NCI-H2171 (cell line): ENCODE measurements at regions not wholly inside any gene's neighbourhood (a gene's known extent, or its start where the extent isn't known, plus 50 kb on each side); places are given as distances from the start of the nearest gene placed in this dataset.

Experiments used
- DNase-seq: peaks from one replicate; lab custom pipeline; 2025; lab: John Stamatoyannopoulos, UW

DNA sequence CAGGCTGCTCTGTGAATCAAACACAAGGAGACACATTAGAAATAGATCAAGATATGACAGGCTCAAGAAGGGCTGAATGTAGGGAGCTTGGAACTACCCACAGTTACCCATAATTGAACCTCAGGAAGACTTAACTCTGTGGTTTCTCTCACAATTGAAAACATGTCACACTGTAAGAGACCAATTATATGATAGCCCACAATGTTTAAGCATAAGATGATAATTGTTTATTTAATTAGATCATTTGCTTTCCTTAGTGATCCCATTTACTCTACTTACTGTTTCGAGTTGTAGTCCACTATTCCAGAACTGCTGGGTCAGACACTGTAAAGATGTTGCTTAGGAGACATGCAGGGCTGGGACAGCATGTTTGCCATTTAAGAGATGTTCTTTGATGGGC is 201.3 kb upstream of the RARB start:
- DNase-seq = no peak

DNA sequence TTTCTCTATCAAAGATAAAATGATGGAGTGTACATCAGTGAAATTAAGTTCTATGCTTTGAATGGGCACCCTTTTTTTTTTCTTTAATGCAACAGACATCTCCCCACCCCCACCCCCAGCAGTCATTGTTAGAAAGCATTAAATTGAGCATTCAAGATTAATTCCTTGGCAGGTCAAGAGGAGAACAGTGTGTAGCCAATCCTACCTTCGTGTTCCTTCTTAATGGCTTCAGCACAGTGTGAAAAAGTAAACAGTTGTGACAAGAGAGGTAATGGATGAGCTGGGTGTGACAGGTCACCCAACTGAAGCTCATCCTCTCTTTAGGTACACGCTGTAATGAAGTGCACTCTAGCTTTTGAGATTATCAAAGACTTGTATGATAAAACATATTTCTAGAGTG is 198.5 kb upstream of the RARB start:
- DNase-seq = no peak

DNA sequence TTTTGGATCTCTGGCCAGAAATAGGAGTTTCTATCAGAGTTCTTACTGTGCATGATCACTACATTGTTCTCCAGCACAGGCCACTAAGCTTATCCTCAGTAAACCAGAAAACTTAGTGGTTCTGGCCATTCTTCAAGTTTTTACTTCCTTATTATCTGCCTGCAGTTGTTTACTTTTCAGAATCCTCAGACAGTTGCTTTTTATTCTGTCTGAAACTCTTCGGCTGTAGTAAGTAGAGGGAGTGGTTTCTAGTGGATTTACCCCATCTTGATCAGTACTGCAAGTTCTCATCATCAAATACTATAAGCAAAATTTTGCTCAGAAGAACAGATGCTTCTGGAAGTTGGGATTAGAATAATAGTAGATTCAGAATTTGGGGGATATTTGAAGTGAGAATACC is 193.0 kb upstream of the RARB start:
- no peak for DNase-seq

DNA sequence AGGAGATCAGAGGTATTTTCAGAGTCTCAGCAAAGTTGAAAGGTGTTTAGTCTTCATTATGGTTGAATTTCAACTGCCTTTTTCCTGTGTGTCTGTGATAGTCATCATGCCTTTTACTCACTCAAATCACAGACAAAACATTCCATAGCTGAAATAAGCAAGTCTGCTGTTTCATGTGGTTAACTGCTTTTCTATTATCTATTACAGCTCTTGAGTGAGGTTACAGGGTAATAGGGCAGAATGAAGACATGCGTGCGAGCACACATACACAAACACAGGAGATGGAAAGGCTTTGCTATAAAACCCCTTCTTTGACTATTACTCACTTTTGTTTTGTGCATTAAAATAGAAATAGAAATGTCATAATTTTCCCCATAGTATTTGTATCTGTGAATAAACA is 192.6 kb upstream of the RARB start:
- no peak for DNase-seq

DNA sequence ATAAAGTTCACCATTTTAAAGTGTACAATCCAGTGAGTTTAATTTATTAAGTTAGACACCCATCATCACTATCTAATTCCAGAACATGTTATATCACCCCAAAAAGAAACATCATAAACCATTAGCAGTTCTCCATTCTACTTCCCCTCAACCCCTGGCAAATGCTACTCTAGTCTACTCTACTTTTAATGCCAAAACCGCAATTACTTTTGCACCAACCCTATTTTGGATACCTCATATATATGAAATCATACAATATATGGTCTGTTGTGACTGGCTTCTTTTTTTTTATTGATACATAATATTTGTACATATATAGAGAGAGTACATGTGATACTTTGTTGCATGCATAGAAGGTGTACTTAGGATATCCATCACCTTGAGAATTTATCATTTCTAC is 190.5 kb upstream of the RARB start:
- DNase-seq = no peak

DNA sequence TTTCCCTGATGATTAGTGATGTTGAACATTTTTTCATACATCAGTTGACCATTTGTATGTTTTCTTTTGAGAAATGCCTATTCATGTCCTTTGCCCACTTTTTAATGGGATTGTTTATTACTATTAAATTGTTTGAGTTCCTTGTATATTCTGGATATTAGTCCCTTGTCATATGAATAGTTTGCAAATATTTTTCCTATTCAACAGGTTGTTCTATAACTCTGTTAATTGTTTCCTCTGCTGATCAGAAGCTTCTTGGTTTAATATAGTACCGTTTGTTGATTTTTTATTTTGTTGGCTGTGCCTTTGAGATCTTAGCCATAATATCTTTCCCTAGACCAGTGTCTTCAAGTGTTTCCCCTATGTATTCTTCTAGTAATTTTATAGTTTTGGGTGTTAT is 189.0 kb upstream of the RARB start:
- no peak for DNase-seq

DNA sequence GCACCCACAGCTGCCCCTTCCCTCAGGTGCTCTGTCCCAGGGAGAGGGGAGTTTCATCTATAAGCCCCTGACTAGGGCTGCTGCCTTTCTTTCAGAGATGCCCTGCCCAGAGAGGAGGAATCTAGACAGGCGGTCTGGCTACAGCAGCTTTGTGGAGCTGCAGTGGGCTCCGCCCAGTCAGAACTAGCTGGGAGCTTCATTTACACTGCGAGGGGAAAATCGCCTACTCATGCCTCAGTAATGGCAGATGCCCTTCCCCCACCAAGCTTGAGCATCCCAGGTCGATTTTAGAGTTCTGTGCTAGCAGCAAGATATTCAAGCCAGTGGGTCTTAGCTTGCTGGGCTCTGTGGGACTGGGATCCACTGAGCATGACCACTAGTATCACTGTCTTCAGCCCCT is 181.2 kb upstream of the RARB start:
- DNase-seq = no peak

DNA sequence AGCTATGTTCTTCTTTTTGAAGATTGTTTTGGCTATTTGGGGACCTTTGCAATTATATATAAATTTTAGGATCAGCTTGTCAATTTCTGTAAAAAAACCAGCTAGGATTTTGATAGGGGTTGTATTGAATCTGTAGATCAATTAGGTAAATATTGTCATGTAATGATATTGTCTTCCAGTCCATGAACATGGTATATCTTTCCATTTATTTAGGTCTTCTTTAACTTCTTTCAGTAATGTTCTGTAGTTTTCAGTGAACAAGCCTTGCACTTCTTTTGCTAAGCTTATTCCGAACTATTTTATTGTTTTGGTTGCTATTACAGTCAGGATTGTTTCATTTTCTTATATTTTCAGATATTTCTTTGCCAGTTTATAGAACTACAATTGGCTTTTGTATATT is 175.8 kb upstream of the RARB start:
- no peak for DNase-seq

DNA sequence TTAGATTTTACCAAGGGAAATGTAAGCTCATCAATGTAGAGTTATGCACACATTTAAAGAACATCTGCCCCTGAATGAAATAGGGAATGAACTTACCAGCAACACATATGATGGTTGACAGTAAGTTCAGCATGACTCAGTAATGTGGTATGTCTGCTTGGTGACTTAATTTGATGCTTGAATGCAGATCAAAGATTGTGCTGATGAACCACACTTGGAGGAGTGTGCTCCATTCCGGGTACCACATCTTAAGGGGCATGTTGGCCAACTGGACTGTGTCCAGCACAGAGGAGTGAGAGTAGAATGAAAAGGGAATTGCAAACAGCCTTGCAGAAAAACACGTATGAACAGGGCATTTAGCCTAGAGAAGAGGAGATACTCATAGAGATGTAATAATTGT is 171.0 kb upstream of the RARB start:
- no peak for DNase-seq

DNA sequence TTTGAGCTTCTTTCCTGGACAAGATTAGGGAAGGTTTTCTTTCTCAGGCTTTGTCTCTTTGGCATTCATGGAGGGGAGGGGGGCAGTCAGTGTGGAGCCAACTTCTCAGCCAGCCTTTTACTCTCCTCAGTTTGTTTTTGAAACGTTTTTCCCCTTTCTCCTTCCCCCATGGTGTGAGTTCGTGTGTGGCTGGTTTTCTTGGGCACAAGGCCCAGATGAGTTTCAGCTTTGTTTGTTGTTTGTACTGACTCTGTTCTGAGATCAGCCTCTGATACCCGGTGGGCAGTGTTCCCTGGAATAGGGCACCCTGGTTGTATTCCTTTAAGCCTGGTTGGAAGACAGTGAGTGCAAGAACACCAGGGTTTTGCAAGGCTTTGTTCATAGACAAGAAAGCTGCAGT is 168.2 kb upstream of the RARB start:
- no peak for DNase-seq

DNA sequence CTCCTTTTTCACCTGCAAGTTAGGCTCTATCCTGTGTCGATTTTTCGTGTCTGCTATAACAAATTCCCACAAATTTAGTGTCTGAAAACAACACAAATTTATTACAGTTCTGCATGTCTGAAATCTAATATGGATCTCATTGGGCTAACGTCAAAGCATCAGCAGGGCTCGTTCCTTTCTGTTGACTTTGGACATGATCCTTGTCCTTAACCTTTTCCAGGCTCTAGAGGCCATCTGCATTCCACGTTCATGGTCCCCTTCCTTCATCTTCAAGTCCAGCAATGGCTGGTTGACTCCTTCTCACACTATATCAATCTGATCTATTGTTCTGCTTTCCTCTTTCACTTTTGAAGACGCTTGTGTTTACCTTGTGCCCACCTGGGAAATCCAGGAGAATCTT is 165.7 kb upstream of the RARB start:
- no peak for DNase-seq

DNA sequence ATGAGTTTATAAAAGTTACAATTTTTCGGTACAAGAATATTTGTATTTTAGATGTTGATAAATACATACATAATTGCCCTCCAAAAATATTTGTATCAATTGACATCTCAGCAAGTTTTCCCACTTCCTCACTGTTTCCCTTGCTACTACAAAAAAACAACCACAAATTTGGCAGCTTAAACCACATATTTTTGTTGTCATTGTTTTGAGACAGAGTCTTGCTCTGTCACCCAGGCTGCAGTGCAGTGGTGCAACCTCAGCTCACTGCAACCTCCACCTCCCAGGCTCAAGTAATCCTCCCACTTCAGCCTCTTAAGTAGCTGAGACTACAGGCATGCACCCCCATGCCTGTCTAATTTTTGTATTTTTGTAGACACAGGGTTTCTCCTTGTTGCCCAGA is 162.8 kb upstream of the RARB start:
- no peak for DNase-seq

DNA sequence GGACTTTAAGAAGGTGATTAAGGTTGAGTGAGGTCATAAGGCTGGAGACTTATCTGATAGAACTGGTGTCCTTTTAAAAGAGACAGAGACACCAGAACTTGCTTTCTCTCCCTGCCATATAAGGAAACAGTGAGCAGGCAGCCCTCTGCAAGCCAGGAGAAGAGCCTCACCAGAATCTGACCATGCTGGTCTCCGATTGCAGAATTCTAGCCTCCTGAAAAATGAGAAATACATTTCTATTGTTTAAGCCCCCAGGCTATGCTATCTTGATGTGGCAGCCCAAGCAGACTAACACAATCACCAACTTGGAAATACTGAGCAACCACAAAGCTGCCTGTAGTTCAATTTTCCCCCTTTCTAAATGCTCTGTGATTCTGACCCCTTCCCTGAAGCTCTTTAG is 161.4 kb upstream of the RARB start:
- no peak for DNase-seq

DNA sequence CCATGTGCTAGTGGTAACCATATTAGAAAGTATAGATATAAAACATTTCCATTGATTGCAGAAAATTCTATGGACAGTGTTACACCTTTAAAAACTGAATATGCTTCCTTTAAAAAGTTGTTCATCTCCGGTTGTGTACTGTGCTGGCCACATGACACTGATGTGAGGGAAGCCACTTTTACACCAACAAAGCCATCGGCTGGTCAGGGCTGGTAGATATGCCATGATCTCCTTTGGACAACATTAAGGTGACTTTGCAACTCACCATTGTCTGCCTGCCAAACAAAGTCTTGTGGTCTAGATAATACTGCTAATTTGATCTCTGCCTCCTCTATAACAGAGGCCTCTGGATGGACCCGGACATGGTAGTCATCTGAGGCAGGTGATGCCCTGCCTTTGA is 156.0 kb upstream of the RARB start:
- no peak for DNase-seq

DNA sequence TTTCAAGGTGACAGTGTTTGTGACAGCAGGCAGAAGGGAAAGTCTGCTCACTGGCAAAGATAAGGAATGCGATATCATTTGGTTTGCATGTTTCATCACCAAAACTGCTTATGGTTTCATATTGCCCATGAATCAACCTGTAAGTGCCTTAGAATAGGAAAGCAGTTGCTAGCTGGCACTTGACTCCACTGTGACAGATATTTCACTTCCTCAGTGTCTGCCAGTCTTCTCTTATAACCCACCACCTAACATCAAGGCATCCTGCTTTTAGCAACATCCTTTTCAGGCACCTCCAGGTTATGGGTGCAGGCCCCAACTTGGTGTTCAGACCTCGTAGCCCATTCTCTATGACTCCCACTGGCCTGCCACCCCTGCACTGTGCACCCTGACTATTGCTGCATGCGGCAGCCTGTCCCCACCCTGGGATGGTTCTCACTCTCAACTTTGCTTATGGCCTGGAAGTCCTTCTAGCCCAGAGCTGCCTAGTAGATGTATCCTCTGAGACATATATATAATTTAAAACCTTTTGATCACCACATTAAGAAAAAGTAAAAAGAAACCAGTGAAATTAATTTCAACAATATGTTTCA is 154.4 kb upstream of the RARB start:
- no peak for DNase-seq

DNA sequence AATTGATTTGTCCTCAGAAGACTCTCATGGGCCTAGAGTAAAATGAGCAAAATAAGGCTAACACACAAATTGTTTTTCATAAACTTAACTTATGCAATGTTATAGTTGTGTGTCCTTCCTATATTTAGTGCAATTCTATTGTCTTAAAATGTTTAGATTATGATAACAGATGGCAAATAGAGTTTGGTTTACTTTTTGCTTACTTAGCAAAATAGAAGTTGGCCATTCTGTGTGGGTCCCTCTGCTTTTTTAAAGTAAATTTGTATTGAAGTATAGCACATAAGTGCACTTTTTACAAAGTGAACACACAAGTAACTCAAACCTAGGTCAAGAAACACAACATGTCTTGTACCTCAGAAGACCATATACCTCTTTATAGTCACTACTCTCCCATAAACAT is 150.6 kb upstream of the RARB start:
- no peak for DNase-seq

DNA sequence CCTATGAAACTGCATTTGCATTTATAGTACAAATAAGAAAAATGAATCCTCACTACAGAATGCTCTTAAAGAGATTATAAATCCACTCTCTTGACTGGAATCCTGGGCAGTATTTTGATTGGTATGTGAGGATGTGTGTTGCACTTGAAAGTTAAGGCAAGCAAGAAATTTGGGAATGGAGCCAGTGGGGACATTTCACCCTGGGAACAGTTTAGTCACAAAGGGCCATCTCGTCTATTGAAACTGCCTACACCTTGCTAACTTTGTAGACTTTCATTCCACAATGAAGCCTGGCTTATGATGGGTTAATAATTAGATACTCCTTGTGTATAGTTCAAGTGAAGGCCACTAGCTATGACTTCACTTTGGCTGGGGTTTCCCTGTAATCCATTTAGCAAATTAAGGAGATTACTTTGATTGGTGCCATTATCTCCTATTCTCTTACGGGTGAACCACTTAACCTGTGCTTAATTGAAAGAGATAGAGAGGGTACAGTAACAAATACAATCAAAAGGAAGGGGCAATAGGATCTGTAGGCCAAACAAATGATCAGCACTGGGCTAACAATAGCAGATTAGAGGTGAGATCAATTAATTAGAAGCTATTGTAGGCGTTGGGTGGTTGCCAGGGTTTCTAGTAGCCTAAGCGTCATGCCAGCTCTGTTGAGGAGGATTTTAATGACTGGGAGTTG is 146.9 kb upstream of the RARB start:
- DNase-seq = no peak

DNA sequence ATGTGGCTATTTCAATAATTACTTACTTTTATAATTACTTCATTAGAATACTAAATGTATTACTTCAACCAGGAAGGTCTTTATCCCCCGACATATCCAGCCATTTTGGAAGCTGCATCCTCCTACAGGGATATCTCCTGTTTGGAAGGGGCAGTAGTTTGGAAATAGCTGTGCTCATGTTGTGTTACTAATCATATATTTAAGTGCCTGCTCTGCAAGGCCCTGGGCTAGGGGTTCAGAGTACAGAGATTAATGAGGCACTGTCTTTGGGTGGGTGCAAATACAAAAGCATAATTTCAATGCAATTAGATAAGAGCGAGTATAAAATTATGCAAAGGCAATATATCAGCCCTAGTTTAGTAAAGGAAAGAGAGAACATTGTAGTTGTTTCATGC is 146.3 kb upstream of the RARB start:
- no peak for DNase-seq

DNA sequence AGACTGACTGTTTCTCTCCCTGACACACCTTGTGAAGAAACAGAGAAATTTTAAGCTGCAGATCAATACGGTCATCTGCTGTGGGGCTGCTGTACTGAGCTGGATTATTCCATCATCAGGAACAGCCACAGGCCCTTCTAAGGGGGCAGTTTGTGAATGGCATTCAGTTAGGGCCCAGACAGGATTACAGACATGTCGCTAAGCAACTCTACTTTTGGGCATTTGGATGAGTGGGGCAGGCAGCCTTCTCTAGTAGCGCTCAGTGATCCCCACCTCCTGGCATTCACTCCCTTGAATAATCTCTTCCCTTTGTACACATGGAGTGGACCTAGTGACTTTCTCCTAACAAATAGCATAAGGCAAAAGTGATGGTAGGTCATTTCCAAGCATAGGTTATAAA is 144.4 kb upstream of the RARB start:
- DNase-seq = no peak

DNA sequence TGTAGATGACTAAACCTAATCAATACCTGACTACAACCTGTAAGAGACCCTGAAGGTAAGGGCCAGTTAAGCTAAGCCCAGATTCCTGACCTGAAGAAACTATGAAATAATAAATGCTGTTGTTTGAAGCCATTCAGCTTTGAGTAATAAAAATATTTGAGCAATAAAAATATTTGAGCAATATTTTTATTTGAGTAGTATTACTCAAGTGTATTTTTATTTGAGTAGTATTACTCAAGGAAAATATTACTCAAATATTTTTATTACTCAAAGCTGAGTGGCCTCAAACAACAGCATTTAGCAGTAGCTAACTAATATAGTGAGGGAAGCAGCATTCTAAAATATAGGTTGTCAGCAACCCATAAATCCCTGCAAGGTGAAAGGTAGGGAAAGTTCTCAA is 143.8 kb upstream of the RARB start:
- no peak for DNase-seq

DNA sequence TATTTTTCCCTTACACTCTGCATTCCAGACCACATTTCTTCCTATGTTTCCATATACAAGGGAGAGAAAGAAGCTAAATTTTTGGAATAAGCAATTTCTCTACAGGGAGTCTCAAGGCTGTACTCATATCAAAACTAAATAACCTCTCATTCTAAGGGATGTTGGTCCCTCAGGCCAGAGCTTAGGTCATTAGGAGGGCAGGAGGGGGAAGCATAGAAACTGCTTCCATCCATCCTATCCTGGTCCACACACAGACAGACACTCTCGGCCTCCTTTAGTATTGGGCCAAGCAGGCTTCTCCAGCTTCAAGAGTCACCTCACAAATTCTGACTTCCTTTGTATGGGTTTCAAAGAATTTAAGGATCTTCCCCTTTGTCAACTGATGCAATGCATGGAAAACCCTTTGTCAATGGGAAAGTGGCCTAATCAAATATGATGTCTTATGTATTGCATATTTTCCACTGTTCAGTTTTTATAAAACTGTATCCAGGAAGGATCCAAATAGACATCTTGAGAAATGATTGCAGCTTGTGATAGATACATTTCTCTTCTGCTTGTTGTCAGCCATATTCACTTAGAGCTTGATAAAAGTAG is 140.7 kb upstream of the RARB start:
- no peak for DNase-seq

DNA sequence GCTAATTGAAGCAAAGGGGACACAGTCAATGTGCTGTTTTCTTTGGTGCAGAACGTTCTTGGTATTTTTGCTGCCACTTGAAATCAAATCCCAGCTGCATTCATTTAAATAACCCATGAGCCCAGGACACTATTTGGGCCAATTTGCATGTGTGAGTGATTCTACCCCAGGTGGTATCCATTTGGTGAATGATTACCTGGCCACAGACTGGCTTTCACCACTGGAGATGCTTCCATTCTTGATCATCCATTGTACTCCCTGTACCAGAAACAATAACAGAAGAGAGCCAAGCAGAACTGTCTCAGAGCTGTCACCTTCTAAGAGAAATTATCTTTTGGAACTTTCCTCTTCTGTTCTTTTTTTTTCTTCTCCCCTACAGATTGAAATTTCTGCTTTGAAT is 139.7 kb upstream of the RARB start:
- DNase-seq = no peak

DNA sequence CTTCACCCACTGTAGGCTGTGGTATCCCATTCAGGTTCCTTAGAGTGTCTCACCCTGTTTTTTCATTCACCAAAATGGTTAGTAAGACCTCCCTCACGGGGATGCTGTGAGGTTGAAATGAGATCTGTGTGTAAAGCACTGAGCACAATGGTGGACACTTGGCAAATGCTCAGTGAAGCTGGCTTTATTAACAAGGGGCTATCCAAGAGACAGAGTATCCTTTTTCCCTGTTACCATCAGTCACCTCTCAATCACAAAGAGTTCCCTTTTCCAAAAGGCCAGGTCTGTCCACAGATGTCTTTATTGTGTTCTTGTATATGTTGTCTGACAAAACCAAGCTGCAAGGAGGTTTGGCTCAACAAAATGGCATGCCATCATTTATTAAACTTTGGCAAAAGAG is 138.9 kb upstream of the RARB start:
- no peak for DNase-seq

DNA sequence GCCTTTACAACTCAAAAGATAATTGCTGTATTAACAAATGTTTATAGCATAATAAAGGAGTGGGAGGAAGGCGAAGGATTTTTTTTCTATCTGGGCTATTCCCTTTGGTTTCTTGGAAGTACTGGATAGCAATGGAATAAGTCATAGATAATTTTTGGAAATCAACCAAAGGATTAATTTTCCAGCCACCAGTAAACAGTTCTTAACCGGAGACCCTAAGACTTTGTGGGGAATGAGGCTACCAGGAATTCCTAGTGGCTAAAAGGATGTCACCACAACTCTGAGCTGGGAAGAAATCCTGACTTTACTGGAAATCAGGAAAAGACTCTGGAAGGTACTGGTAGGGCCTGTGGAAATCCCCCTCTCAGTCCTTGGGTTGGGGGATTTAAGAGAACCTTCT is 138.4 kb upstream of the RARB start:
- DNase-seq = no peak
